SIG-M5 treated with dmso at 0.1 percent for 504 hours (cell line): ENCODE measurements at regions not wholly inside any gene's neighbourhood (a gene's known extent, or its start where the extent isn't known, plus 50 kb on each side); places are given as distances from the start of the nearest gene placed in this dataset.
"Not testable (repeated sequence)": the region's sequence is repeated elsewhere in the genome, so short reads cannot be mapped to it uniquely, and the experiment has no call there.

ENCODE experiments used
- DNase-seq: peaks from one replicate; lab custom pipeline; 2025; ENCODE audit not compliant: unreplicated experiment; lab: John Stamatoyannopoulos, UW

DNA sequence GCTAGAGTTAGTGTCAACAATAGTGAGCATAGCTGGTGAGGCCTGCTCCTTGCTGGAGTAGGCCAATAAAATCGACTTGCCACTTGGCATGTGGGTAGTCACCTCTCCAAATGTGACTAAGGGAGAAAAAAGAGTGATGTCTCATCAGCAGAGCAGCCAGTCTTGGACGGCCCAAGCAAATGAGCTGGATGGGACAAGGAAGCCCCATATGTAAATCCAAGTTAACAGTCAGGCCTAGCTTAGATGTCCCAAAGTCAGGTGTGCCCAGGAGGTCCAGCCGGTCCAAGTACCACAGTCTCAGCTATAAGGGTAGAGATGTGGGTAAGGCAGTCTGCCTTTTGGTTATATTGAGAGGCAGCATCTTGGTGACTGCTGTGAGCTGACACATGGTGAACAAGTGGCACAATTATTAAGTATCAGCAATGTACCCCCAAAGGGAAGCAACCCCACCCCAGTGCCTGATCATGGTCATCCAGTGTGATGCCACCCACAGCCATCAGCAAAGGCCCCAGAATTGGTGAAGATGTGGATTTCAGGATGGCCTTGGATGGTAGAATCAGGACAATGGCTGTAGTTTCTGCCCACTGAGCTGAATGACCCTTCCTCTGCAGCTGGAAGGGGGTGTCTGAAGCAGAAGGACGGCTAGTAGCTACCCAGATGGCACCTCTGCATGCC, 83.4 kb downstream of the TNFRSF13B start:
- no peak for DNase-seq

DNA sequence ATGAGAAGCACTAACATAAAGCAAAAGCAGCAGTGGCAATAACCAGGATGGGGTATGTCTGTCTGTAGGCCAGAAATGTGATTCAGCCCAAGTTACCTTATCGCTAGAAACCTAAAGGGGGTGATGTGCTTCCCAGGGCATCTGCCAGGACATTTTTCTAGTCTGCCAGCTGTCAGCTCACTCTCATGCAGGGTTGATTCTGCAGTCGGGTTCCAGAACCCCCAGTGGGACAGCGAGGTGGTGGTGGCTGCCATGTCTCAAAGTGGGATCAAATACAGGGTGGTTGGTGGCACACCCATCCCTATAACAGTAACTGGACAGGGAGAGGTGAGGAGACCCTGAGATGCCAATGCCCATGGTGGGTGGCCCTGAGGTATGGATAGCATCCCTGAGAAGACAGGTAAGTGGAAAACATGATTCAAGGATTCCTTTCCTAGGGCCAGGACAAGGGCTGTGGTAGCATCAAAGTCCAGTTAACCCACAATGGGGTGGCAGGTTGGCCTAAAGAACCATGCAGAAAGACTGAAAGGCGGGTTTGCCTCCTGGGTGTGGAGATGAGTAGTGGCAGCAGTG, 84.3 kb downstream of the TNFRSF13B start:
- DNase-seq: no peak

- DNase-seq: no peak
These were observed 85.1 kb downstream of the TNFRSF13B start for GRCh38 chr17:16886655-16887322.

GRCh38 chr17:16885204-16885603, 86.7 kb downstream of the TNFRSF13B start:
- not testable (repeated sequence) for DNase-seq

DNA sequence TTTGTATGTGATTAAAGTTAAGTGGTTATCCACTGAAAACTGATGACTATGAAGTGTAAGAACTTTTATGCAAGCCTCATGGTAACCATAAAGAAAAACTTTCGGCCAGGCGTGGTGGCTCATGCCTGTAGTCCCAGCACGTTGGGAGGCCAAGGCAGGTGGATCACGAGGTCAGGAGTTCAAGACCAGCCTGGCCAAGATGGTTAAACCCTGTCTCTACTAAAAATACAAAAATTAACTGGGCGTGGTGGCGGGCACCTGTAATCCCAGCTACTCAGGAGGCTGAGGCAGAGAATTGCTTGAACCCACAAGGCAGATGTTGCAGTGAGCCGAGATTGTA, 89.0 kb downstream of the TNFRSF13B start:
- not testable (repeated sequence) for DNase-seq

DNA sequence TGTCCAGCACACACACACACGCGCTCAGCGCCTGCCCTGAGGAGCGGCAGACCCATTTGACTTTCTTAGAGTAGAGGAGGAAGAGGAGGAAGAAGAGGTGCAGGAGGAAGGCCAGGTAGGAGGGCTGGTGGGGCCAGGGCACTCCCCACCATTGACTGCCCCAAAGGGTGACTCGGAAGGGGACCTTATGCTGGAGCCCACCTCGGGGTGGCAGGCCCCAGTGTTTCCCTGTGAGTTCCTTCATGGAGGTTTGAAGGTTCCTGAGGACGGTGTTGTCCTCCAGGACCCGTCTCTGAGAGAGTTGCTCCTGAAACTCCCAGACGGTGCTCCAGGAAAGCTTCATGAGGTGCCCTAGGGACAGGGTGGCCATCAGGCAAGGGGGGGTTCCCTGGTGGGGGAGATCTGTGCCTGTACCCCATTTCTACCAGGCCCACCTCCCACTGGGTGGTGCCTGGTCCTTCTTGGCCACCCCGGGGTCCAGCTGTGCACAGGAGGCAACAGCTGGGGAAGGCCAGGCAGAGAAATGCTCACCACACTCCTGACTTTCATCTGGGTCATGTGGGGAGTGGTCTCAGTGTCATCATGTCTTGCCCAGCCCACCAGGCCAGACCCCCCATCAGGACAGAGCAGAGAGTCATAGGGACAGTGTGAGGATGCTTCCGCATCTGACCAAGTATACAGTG, 89.5 kb downstream of the TNFRSF13B start:
- no peak for DNase-seq

- DNase-seq: no peak
These were observed 90.5 kb downstream of the TNFRSF13B start for GRCh38 chr17:16881239-16881924.

DNA sequence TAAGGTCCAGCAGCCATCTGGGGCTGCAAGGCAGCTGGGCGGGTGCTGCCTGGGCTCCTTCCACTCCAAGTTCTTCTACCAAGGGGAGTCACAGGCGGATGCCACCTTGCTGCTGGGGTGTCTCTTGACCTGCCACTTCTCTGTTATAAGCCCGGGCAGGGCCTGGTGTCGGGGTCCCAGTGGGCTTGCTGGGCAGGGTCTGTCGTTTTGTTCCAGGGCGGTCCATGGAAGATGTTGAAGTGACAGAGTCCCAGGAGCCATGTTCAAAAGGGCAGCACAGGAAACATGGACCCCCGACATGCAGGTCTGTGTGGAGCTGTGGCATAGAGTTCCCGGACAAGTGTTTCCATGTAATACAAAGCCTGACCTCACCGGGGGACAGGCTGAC, 91.1 kb downstream of the TNFRSF13B start:
- no peak for DNase-seq

GRCh38 chr17:16880121-16880842, 91.6 kb downstream of the TNFRSF13B start:
- DNase-seq: no peak

DNA sequence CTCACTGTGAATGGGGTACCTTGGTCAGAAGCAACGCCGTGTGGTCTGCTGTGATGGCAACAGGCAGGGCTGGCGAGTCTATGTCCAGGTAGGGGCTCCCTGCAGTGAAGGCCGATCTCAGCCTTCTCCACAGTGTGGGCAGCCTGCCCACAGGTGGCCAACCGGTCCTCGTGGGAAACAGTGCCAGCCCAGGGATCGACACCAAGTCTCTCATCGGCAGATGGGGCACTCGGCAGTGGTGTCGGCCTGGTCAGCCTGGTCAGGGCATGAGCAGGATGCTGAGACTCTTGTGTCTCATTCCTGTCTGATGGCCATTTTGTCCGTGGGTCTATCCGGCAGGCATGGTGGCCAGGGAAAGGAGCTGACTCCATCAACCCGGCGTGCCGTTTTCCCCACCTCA, 92.2 kb downstream of the TNFRSF13B start:
- no peak for DNase-seq

GRCh38 chr17:16878606-16879005, 93.3 kb downstream of the TNFRSF13B start:
- DNase-seq: no peak

DNA sequence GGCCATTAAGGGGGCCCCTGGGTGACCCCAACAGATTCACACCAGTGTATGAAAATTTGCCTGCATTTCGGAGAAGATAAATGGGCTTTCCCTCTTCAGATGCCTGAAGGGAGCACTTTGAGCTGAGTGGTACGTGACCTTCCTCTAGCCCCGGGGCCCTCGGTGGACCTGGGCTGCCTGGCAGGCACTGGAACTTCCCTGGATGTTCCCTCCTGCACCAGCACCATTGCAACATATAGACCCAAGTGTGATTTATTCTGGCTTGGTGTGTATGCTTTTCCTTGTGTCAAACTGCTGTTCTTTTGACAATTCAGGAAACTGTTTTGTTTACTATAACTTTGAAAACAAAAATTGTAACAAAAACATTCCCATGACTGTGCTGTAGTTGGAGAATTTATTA, 93.8 kb downstream of the TNFRSF13B start:
- DNase-seq: no peak

DNA sequence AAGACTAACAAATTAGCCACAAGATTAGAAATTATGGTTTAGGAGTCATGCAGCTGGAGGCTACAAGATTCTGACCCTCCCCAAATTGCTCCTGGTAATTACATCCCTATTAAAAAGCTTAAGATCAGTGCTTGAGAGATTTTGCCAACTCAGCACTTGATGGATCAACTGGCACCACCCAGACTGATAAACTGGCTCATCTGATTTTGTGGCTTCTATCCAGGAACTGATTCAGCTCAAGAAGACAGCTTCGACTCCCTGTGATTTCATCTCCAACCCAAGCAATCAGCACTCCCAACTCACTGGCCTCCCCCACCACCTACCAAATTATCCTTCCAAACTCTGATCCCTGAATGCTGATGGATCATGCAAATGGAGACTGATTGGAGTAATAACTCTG, 94.8 kb downstream of the TNFRSF13B start:
- DNase-seq: no peak

- no peak for DNase-seq
These were observed 96.3 kb downstream of the TNFRSF13B start for GRCh38 chr17:16875662-16876061.

GRCh38 chr17:16874216-16874615, 97.7 kb downstream of the TNFRSF13B start:
- not testable (repeated sequence) for DNase-seq

GRCh38 chr17:16873174-16874035, 98.5 kb downstream of the TNFRSF13B start:
- peak; percentile 19 for DNase-seq

DNA sequence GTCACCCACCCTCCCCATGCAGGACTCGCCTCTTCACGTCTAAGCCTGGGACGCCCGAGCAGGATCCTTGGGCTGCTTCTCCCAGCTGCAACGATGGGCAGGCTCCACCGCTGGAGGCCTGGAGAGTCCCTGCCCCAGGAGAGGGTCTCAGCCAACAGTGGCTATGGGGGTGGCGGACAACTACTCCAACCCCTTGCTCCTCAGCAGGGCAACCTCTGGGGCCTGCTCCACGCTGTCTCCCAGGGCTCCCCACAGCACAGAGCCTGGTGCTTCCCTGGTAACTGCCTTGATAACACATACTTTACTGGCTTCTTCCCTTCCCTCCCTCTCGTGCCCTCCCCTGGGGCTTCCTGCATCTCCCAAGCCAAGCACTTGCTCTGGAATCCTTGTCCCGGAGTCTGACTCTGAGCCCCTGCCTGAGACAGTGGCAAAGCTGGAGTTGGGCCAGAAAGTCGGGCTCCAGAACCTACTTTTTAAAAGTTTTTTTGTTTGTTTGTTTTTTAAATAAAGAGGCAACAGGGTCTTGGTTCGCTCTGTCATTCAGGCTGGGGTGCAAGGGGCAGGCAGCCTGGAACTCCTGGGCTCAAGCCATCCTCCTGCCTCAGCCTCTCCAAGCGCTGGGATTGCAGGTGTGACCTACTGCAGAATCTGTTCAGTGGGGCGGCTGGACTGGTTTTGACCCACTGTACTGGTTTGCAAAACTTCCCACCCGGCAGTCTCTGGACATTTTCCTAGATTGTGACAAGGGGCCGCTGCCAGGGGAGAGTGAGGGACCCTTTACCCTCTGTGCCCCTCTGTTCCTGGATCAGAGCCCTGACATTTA, 99.4 kb downstream of the TNFRSF13B start:
- no peak for DNase-seq

- not testable (repeated sequence) for DNase-seq
These were observed 100.3 kb downstream of the TNFRSF13B start for GRCh38 chr17:16871446-16872190.
